HT-29 (cell line): ENCODE measurements at regions not wholly inside any gene's neighbourhood (a gene's known extent, or its start where the extent isn't known, plus 50 kb on each side); places are given as distances from the start of the nearest gene placed in this dataset.

Experiments used
- DNase-seq: peaks from one replicate; pipeline ENCODE4 v3.0.0-alpha.2; 2015; ENCODE audit warnings: low spot score

DNA sequence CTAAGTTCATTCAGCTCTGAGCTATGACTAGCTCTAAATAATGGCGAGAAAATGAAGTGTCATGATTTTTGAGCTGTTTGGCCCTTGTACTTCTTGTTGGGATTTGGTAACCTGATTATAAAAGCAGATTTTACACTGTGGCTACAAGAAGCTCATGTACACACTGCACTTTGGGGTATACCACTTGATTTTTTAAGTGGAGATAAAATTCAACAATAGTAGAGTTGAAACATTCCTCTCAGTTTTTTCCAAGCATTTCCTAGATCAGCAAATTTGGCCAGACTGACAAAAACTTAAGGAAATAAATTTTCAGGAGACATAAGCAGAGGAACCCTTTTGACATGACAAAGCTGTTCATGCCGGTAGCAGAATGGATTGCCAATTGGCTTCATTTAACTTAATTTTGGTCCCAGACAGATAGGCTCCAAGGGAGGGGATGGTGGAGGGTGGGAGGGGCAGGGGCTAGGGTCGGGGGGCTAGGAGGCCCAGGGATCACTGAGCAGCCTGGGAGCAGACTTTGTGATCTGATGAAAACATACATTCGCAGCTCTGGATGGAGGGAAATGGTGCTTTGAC lies 575.9 kb downstream of the METTL15 start:
- no peak for DNase-seq

GRCh38 chr11:28679795-28680468 lies 571.7 kb downstream of the METTL15 start:
- no peak for DNase-seq

DNA sequence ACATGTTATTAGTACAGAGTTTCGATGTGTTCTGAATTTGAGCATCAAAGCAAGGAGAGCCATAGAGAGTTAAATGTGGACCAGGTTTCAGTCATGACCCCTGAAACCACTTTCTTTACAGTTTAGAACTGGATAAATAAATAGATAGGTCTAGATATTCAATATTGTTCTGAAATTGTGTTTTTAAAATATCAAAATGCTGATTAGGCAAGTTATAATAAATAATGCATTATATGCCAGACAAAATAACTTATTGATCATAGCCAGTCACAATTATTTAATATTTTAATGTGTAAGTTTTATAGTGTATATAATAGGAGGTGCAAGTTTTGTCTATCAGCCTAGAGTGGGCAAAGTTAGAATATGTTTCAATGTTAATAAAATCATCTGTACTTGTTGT lies 569.5 kb downstream of the METTL15 start:
- no peak for DNase-seq

- DNase-seq, result no peak
Observed at GRCh38 chr11:28675183-28675582, 567.0 kb downstream of the METTL15 start.

DNA sequence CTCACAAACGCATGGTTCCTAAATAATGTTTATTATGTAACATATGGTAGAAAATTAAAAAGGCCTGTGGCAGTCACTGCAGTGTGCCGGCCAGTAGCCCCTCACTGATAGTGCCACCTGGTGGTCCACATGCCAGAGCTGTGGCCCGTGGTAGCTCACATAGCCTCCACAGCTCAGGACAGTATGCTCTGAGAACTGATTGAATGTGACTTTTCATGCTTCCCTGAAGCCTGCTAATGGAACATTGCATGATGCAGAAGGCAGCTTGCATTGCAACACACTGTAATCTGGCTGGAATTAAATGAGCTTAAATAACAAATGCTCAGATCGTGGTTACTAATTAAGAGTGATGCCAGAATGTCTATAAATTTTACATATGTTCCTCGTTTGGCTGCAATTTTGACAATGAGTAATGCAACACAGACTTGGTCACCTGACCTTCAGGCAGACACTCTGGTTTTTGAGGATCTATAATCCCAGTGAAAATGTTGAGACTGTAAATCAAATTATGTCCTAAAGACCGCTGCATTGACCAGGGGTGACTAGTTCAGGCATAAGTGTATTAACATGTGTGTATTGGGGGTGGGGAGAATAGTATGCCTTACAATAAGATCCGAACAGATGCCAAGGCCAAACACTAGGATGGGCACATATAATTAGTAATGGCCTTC lies 566.4 kb downstream of the METTL15 start:
- peak; percentile 83 for DNase-seq

GRCh38 chr11:28673691-28674432 lies 565.7 kb downstream of the METTL15 start:
- peak; percentile 91 for DNase-seq

GRCh38 chr11:28671274-28671673 lies 563.1 kb downstream of the METTL15 start:
- no peak for DNase-seq

GRCh38 chr11:28666632-28667031 lies 558.4 kb downstream of the METTL15 start:
- DNase-seq, result no peak

- DNase-seq, result no peak
Observed at GRCh38 chr11:28659716-28660348, 551.6 kb downstream of the METTL15 start.

DNA sequence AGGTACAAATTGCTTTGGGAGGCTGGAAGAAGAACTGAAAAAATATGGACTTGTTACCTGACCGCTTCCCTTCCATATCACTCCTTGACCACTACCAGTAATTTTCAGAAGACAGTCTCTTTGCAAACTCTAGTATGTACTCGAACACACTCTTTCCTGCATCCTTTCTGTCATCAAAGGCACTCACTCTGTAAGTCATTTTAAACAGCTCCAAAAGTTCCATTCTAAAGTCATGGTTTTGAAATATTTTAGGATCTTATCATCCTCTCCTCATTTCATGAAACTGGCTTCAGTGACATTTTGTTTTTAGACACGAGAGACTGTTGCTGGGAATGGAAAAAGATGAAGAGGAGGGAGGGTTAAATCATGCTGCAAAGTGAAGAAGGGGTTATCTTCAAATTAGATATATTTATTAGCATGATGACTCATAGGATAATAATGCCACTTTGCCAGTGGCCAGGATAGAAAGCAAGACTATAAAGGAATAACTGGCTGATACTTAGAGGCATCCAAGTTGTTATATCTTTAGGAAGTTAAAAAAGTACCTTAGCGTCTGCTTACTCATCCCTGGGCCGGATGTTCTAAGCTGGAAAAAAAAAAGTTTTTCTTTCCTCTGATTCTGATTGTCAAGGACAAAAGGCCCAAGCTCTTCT lies 549.3 kb downstream of the METTL15 start:
- peak; percentile 35 for DNase-seq

DNA sequence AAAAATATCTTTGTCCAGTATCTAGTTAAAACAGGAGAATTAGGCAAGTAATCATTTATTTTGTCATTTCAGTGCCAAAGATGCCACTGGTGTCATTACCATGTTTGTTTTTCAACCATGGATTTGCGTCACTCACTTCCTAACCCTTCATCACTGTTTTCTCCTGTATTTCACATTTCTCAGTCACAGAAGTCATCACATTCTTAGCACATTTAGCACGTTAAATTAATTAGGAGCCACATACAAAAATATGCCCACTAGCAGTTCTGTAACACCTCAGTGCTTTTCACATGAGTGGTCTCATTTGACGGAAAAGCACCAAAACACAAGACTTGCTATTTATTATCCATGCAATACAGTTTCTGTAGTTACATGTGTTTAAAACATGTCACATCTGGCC lies 546.0 kb downstream of the METTL15 start:
- no peak for DNase-seq

DNA sequence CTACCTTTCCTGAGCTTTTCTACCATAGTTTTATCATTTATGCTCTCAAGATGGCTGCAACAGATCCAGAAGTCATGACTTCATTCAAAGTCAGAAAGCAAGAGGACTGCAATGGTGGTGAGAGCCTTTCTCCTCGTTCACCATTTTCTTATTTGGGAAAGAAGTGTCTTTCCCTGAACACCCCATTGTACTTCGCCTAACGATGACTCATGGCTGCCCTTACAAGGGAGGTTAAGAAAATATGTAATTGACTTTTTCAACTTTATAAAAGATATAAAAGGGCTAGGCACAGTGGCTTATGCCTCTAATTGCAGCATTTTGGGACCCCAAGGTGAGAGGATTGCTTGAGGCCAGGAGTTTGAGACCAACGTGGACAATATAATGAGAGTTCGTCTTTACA lies 541.7 kb downstream of the METTL15 start:
- DNase-seq, result no peak

GRCh38 chr11:28636566-28636965 lies 528.4 kb downstream of the METTL15 start:
- DNase-seq, result no peak

DNA sequence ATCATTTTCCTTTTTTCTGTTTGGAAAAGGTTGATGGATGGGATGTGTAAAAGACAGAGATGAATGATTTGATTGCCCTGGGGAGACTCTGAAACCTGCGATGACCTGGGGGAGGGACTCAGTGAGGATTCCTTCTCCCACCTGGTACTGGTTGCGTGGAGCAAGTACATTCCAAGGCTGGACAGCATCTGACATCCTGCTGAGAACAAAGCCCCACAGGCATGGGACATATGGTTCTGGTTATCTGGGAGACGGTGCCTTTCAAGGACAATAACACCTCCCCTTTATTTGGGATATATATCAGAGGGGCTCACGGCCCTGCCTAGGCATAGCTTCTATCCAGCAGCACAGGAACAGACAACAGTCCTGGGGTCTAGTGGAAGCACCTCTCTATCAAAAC lies 527.8 kb downstream of the METTL15 start:
- no peak for DNase-seq

GRCh38 chr11:28632338-28632737 lies 524.1 kb downstream of the METTL15 start:
- DNase-seq, result no peak

DNA sequence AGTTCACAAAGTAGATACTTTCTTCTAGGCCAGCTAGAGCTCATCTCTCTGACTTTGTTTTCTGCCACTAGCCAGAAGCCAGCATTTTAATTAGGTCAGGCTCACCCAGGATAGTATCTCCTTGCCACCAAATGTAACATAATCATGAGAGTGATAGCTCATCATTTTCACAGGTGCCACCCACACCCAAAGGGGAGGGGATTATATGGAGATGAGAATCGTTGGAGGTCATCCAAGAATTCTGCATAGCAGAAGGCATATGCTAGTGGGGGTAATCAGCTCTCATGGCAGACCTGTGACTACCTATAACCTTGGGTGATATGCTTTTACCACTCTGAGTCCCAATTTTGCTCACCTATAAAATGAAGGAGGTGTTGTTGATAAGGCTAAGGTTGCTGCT lies 523.0 kb downstream of the METTL15 start:
- no peak for DNase-seq

DNA sequence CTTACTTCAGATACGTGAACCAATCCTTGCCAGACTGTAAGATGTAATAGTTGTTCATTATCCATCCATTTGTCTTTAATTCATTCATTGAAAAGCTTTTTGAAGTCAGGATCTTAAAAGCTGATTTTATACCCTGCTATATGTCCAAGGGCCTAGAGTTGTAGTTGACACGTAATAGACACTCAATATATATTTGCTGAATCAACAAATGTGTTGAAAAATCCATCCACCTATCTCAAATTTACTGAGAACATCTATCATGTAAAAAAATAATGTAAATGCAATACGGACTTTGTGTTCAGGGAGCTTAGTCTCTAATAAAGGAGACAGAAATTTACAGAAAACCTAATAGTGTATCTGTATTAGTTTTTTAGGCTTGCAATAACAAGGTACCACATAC lies 521.0 kb downstream of the METTL15 start:
- DNase-seq, result no peak

- DNase-seq, result no peak
Observed at GRCh38 chr11:28628412-28628811, 520.2 kb downstream of the METTL15 start.

- DNase-seq, result no peak
Observed at GRCh38 chr11:28627690-28628255, 519.6 kb downstream of the METTL15 start.

- DNase-seq, result no peak
Observed at GRCh38 chr11:28625532-28625931, 517.3 kb downstream of the METTL15 start.

GRCh38 chr11:28621753-28622152 lies 513.6 kb downstream of the METTL15 start:
- DNase-seq, result no peak
